H9 (cell line): ENCODE measurements at regions not wholly inside any gene's neighbourhood (a gene's known extent, or its start where the extent isn't known, plus 50 kb on each side); places are given as distances from the start of the nearest gene placed in this dataset.

Source experiments
- DNase-seq: peaks from one replicate; pipeline ENCODE4 v3.0.0-alpha.2; 2017
- H2AFZ ChIP-seq: one replicate; pipeline ENCODE4 v1.6.1; 2013; ENCODE audit warnings: mild to moderate bottlenecking, low read length, control low read depth, moderate library complexity
- H2AK5ac ChIP-seq: 2 replicates; pipeline ENCODE4 v1.6.1; 2013; ENCODE audit warnings: low read length, control low read depth, mixed read lengths; ENCODE audit not compliant: insufficient read length
- H2BK120ac ChIP-seq: one replicate; pipeline ENCODE4 v1.6.1; 2013; ENCODE audit warnings: low read depth, mild to moderate bottlenecking, low read length, control low read depth, inconsistent platforms; ENCODE audit not compliant: poor library complexity, severe bottlenecking
- H2BK12ac ChIP-seq: 2 replicates; pipeline ENCODE4 v1.6.1; 2013; ENCODE audit warnings: low read length, control low read depth, mixed read lengths, low read depth; ENCODE audit not compliant: insufficient read length
- H2BK15ac ChIP-seq: 2 replicates; pipeline ENCODE4 v1.6.1; 2013; ENCODE audit warnings: low read depth, low read length, control low read depth
- H2BK20ac ChIP-seq: one replicate; pipeline ENCODE4 v1.6.1; 2013; ENCODE audit warnings: low read depth, mild to moderate bottlenecking, low read length, control low read depth, inconsistent platforms; ENCODE audit not compliant: poor library complexity, severe bottlenecking
- H2BK5ac ChIP-seq: 2 replicates; pipeline ENCODE4 v1.6.1; 2013; ENCODE audit warnings: low read length, control low read depth, mixed read lengths; ENCODE audit not compliant: insufficient read length
- H3K14ac ChIP-seq: 2 replicates; pipeline ENCODE4 v1.6.1; 2013; ENCODE audit warnings: low read length, control low read depth; ENCODE audit not compliant: insufficient read depth
- H3K18ac ChIP-seq: 2 replicates; pipeline ENCODE4 v1.6.1; 2013; ENCODE audit warnings: low read depth, mild to moderate bottlenecking, mixed read lengths, low read length, control low read depth; ENCODE audit not compliant: insufficient read length
- H3K23ac ChIP-seq: 2 replicates; pipeline ENCODE4 v1.6.1; 2013; ENCODE audit warnings: low read length, control low read depth, mixed read lengths, low read depth; ENCODE audit not compliant: insufficient read length
- H3K23me2 ChIP-seq: 2 replicates; pipeline ENCODE4 v1.6.1; 2013; ENCODE audit warnings: low read depth, mild to moderate bottlenecking, mixed read lengths, low read length, control low read depth; ENCODE audit not compliant: insufficient read length, poor library complexity, severe bottlenecking
- H3K27ac ChIP-seq: 2 replicates; pipeline ENCODE4 v1.5.1; 2013; ENCODE audit warnings: low read length, control low read depth, mixed read lengths, low read depth; ENCODE audit not compliant: insufficient read length
- H3K27me3 ChIP-seq: 2 replicates; pipeline ENCODE4 v1.6.1; 2013; ENCODE audit warnings: low read length, control low read depth, inconsistent platforms; ENCODE audit not compliant: insufficient read depth
- H3K4ac ChIP-seq: 2 replicates; pipeline ENCODE4 v1.6.1; 2013; ENCODE audit warnings: low read depth, mild to moderate bottlenecking, control low read depth, inconsistent platforms, low read length, moderate library complexity
- H3K4me1 ChIP-seq: 2 replicates; pipeline ENCODE4 v1.6.1; 2013; ENCODE audit warnings: low read length, control low read depth, inconsistent platforms; ENCODE audit not compliant: insufficient read depth
- H3K4me2 ChIP-seq: 2 replicates; pipeline ENCODE4 v1.6.1; 2013; ENCODE audit warnings: low read length, control low read depth, mixed read lengths; ENCODE audit not compliant: insufficient read length, insufficient read depth
- H3K56ac ChIP-seq: 2 replicates; pipeline ENCODE4 v1.6.1; 2013; ENCODE audit warnings: low read depth, mild to moderate bottlenecking, mixed read lengths, low read length, control low read depth; ENCODE audit not compliant: insufficient read length
- H3K79me1 ChIP-seq: 2 replicates; pipeline ENCODE4 v1.6.1; 2013; ENCODE audit warnings: low read depth, mild to moderate bottlenecking, moderate library complexity, low read length, control low read depth, inconsistent platforms; ENCODE audit not compliant: insufficient read depth, poor library complexity, severe bottlenecking
- H3K79me2 ChIP-seq: 2 replicates; pipeline ENCODE4 v1.6.1; 2013; ENCODE audit warnings: low read length, control low read depth, inconsistent platforms; ENCODE audit not compliant: insufficient read depth
- H3K9ac ChIP-seq: 2 replicates; pipeline ENCODE4 v1.6.1; 2013; ENCODE audit warnings: low read length, control low read depth, mixed read lengths; ENCODE audit not compliant: insufficient read length; ENCODE audit errors: extremely low read depth
- H3K9me3 ChIP-seq: one replicate; pipeline ENCODE4 v1.6.1; 2013; ENCODE audit warnings: low read depth, low read length, inconsistent platforms; ENCODE audit not compliant: control insufficient read depth
- H3T11ph ChIP-seq: one replicate; pipeline ENCODE4 v1.6.1; 2013; ENCODE audit warnings: mild to moderate bottlenecking, low read length, control low read depth, inconsistent platforms
- H4K20me1 ChIP-seq: one replicate; pipeline ENCODE4 v1.6.1; 2013; ENCODE audit not compliant: control insufficient read depth, insufficient read length, insufficient read depth
- H4K5ac ChIP-seq: 2 replicates; pipeline ENCODE4 v1.6.1; 2013; ENCODE audit warnings: low read depth, mild to moderate bottlenecking, mixed read lengths, low read length, control low read depth; ENCODE audit not compliant: insufficient read length
- H4K8ac ChIP-seq: replicated peaks from 2 replicates; pipeline ENCODE4 v1.6.1; 2013; ENCODE audit warnings: low read length, control low read depth, mixed read lengths, low read depth; ENCODE audit not compliant: insufficient read length
- H4K91ac ChIP-seq: 2 replicates; pipeline ENCODE4 v1.6.1; 2013; ENCODE audit warnings: low read depth, mild to moderate bottlenecking, moderate library complexity, mixed read lengths, low read length, control low read depth; ENCODE audit not compliant: insufficient read length
- H3K27ac Mint-ChIP-seq, 3 experiments: 2 replicates in 2 of 3; 3 replicates in 1 of 3; pipeline ENCODE4 v1.8.0; 2020 to 2021; ENCODE audit warnings: mixed read lengths in 3 of 3, mild to moderate bottlenecking in 1 of 3, moderate library complexity in 1 of 3
- H3K27me3 Mint-ChIP-seq: 2 replicates; pipeline ENCODE4 v1.8.0; 2021; ENCODE audit warnings: low read depth, mild to moderate bottlenecking, moderate library complexity, mixed read lengths
- H3K36me3 Mint-ChIP-seq, 3 experiments: 2 replicates in 2 of 3; 3 replicates in 1 of 3; pipeline ENCODE4 v1.8.0; 2020 to 2021; ENCODE audit warnings: low read depth in 3 of 3, mixed read lengths in 3 of 3; ENCODE audit not compliant: insufficient read depth in 1 of 3
- H3K4me1 Mint-ChIP-seq, 2 experiments: 2 replicates each; pipeline ENCODE4 v1.8.0; 2020; ENCODE audit warnings: mixed read lengths in 2 of 2
- H3K4me3 Mint-ChIP-seq, 2 experiments: 2 replicates in 1 of 2; 3 replicates in 1 of 2; pipeline ENCODE4 v1.8.0; 2020 to 2021; ENCODE audit warnings: mild to moderate bottlenecking in 2 of 2, mixed read lengths in 2 of 2, moderate library complexity in 1 of 2
- H3K9me3 Mint-ChIP-seq, 2 experiments: 2 replicates in 1 of 2; 3 replicates in 1 of 2; pipeline ENCODE4 v1.8.0; 2020; ENCODE audit warnings: mild to moderate bottlenecking in 2 of 2, mixed read lengths in 2 of 2, moderate library complexity in 1 of 2
- whole genome bisulfite sequencing: extraction: QIAGEN DNeasy Blood & Tissue Kit; methylation state at CpG from one replicate; pipeline ENCODE4 v1.1.7; 2013; ENCODE audit warnings: missing lambda C conversion rate, low lambda C conversion rate, mixed read lengths; ENCODE audit not compliant: insufficient read length; ENCODE audit errors: extremely low coverage; 5-methylcytosine and 5-hydroxymethylcytosine counted together
- TF ChIP-seq, protein P1 (sequence below): fragments of 200-600 bp; sonication (generic); conservative IDR thresholded peaks from 3 replicates; pipeline ENCODE4 v1.8.0; 2021; ENCODE audit warnings: antibody characterized with exemption, mild to moderate bottlenecking

DNA sequence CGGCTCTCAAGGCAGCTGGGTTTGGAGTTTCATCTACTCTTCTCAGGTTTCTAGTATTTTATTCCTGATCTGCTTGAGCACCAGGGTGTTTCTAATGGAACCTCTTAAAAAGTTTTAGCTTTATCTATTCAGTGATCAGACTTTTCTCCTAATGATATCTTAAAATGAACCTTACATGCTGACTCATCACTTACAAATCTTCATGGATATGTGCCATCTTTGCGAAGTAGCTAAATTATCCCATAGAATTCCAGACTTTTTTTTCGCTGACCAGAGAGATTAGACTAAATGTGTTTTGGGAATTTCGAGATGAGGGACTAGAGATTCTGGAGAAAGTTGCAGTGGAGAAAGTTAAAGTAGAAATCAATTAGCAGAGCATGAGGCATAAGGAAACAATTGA is 401.0 kb downstream of the GRB14 start:
- Histone ChIP-seq H3K9ac (no peak overlapping the region), H4K8ac (no peak overlapping the region), H2AFZ (no peak overlapping the region), H3K4ac (no peak overlapping the region), H2BK5ac (no peak overlapping the region), H3K27me3 (no peaks in the 10 kb centered on the region), H2BK12ac (no peak overlapping the region), H2BK120ac (no peak overlapping the region), H3K23me2 (no peaks in the 10 kb centered on the region), H4K5ac (no peak overlapping the region), H2BK15ac (no peak overlapping the region), H3K4me2 (no peak overlapping the region), H3K56ac (no peak overlapping the region), H3K9me3 (no peaks in the 10 kb centered on the region), H2BK20ac (no peak overlapping the region), H3K4me1 (no peaks in the 10 kb centered on the region), H3K79me1 (no peaks in the 10 kb centered on the region), H4K91ac (no peak overlapping the region), H3T11ph (no peak overlapping the region), H3K27ac (no peak overlapping the region), H4K20me1 (no peaks in the 10 kb centered on the region), H3K23ac (no peak overlapping the region), H3K18ac (no peak overlapping the region), H3K79me2 (no peaks in the 10 kb centered on the region), H3K14ac (no peak overlapping the region), H2AK5ac (no peak overlapping the region)
- TF ChIP-seq, protein P1, sequence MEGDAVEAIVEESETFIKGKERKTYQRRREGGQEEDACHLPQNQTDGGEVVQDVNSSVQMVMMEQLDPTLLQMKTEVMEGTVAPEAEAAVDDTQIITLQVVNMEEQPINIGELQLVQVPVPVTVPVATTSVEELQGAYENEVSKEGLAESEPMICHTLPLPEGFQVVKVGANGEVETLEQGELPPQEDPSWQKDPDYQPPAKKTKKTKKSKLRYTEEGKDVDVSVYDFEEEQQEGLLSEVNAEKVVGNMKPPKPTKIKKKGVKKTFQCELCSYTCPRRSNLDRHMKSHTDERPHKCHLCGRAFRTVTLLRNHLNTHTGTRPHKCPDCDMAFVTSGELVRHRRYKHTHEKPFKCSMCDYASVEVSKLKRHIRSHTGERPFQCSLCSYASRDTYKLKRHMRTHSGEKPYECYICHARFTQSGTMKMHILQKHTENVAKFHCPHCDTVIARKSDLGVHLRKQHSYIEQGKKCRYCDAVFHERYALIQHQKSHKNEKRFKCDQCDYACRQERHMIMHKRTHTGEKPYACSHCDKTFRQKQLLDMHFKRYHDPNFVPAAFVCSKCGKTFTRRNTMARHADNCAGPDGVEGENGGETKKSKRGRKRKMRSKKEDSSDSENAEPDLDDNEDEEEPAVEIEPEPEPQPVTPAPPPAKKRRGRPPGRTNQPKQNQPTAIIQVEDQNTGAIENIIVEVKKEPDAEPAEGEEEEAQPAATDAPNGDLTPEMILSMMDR, result no peak
- no CpG with 5 or more reads among the region's 4 CpGs for WGBS
- no peak for DNase-seq
- Mint-ChIP-seq H3K4me3 (no peak overlapping the region), H3K36me3 (no peaks in the 10 kb centered on the region), H3K27me3 (no peaks in the 10 kb centered on the region), H3K27ac (no peak overlapping the region), H3K4me1 (peaks cover under 1 to 6% of the 10 kb centered on the region in 2 experiments; a peak in 3 of 4 replicates), H3K9me3 (no peaks in the 10 kb centered on the region)
